Fibroblast of skin of back (primary cell): ENCODE measurements at regions not wholly inside any gene's neighbourhood (a gene's known extent, or its start where the extent isn't known, plus 50 kb on each side); places are given as distances from the start of the nearest gene placed in this dataset.

Source experiments
- DNase-seq: peaks from one replicate; pipeline ENCODE4 v3.0.0-alpha.2; 2013

- DNase-seq = no peak
These were observed 256.5 kb upstream of the CRY1 start for GRCh38 chr12:107349839-107350238.

GRCh38 chr12:107351109-107351508 is 257.8 kb upstream of the CRY1 start:
- no peak for DNase-seq

GRCh38 chr12:107351713-107352112 is 258.4 kb upstream of the CRY1 start:
- DNase-seq = no peak

GRCh38 chr12:107352347-107353081 is 259.2 kb upstream of the CRY1 start:
- DNase-seq = no peak

- no peak for DNase-seq
These were observed 260.0 kb upstream of the CRY1 start for GRCh38 chr12:107353312-107353711.

GRCh38 chr12:107355004-107355565 is 261.7 kb upstream of the CRY1 start:
- no peak for DNase-seq

GRCh38 chr12:107355612-107356011 is 262.3 kb upstream of the CRY1 start:
- DNase-seq = no peak

- DNase-seq = peak; percentile 87
These were observed 263.1 kb upstream of the CRY1 start for GRCh38 chr12:107356266-107356936.

- no peak for DNase-seq
These were observed 263.6 kb upstream of the CRY1 start for GRCh38 chr12:107356937-107357295.

- peak; percentile 80 for DNase-seq
These were observed 266.0 kb upstream of the CRY1 start for GRCh38 chr12:107359382-107359781.

GRCh38 chr12:107360033-107360432 is 266.7 kb upstream of the CRY1 start:
- no peak for DNase-seq

- no peak for DNase-seq
These were observed 267.1 kb upstream of the CRY1 start for GRCh38 chr12:107360482-107360881.

GRCh38 chr12:107361970-107362369 is 268.6 kb upstream of the CRY1 start:
- no peak for DNase-seq

- DNase-seq = no peak
These were observed 269.6 kb upstream of the CRY1 start for GRCh38 chr12:107362960-107363359.

- DNase-seq = no peak
These were observed 271.6 kb upstream of the CRY1 start for GRCh38 chr12:107364875-107365518.

- no peak for DNase-seq
These were observed 272.4 kb upstream of the CRY1 start for GRCh38 chr12:107365703-107366102.

GRCh38 chr12:107366322-107366721 is 273.0 kb upstream of the CRY1 start:
- DNase-seq = no peak

GRCh38 chr12:107368586-107368985 is 275.2 kb upstream of the CRY1 start:
- no peak for DNase-seq

GRCh38 chr12:107369006-107369405 is 275.7 kb upstream of the CRY1 start:
- no peak for DNase-seq

GRCh38 chr12:107369679-107370078 is 276.3 kb upstream of the CRY1 start:
- DNase-seq = no peak

GRCh38 chr12:107372229-107372658 is 278.9 kb upstream of the CRY1 start:
- DNase-seq = no peak

- no peak for DNase-seq
These were observed 280.0 kb upstream of the CRY1 start for GRCh38 chr12:107373238-107373809.

GRCh38 chr12:107374161-107374840 is 281.0 kb upstream of the CRY1 start:
- DNase-seq = no peak
